KG1 (cell line): ENCODE measurements at regions not wholly inside any gene's neighbourhood (a gene's known extent, or its start where the extent isn't known, plus 50 kb on each side); places are given as distances from the start of the nearest gene placed in this dataset.

ENCODE experiments used
- DNase-seq: peaks from one replicate; lab custom pipeline; 2025; lab: John Stamatoyannopoulos, UW

- DNase-seq: no peak
Measured at GRCh38 chr10:35743351-35743750, 101.3 kb upstream of the FZD8 start.

GRCh38 chr10:35739998-35740397, 97.9 kb upstream of the FZD8 start:
- no peak for DNase-seq

- no peak for DNase-seq
Measured at GRCh38 chr10:35735412-35735811, 93.3 kb upstream of the FZD8 start.

GRCh38 chr10:35731828-35732227, 89.7 kb upstream of the FZD8 start:
- no peak for DNase-seq

GRCh38 chr10:35728341-35728740, 86.2 kb upstream of the FZD8 start:
- DNase-seq: no peak

- DNase-seq: no peak
Measured at GRCh38 chr10:35726846-35727245, 84.8 kb upstream of the FZD8 start.

GRCh38 chr10:35723992-35724391, 81.9 kb upstream of the FZD8 start:
- no peak for DNase-seq

GRCh38 chr10:35723059-35723458, 81.0 kb upstream of the FZD8 start:
- no peak for DNase-seq

GRCh38 chr10:35722636-35723035, 80.5 kb upstream of the FZD8 start:
- DNase-seq: no peak

- DNase-seq: no peak
Measured at GRCh38 chr10:35722226-35722625, 80.1 kb upstream of the FZD8 start.

- no peak for DNase-seq
Measured at GRCh38 chr10:35720366-35720765, 78.3 kb upstream of the FZD8 start.

GRCh38 chr10:35716776-35717175, 74.7 kb upstream of the FZD8 start:
- DNase-seq: no peak

GRCh38 chr10:35712486-35712885, 70.4 kb upstream of the FZD8 start:
- no peak for DNase-seq

GRCh38 chr10:35711615-35712411, 69.7 kb upstream of the FZD8 start:
- no peak for DNase-seq

GRCh38 chr10:35707642-35708425, 65.7 kb upstream of the FZD8 start:
- no peak for DNase-seq

- DNase-seq: no peak
Measured at GRCh38 chr10:35706959-35707358, 64.9 kb upstream of the FZD8 start.

- no peak for DNase-seq
Measured at GRCh38 chr10:35705671-35706070, 63.6 kb upstream of the FZD8 start.

GRCh38 chr10:35705051-35705450, 63.0 kb upstream of the FZD8 start:
- DNase-seq: no peak

- no peak for DNase-seq
Measured at GRCh38 chr10:35704401-35704800, 62.3 kb upstream of the FZD8 start.

GRCh38 chr10:35700487-35700882, 58.4 kb upstream of the FZD8 start:
- no peak for DNase-seq

GRCh38 chr10:35699848-35700486, 57.9 kb upstream of the FZD8 start:
- DNase-seq: no peak

- no peak for DNase-seq
Measured at GRCh38 chr10:35696392-35697287, 54.5 kb upstream of the FZD8 start.
